ENCODE measurements at regions not wholly inside any gene's neighbourhood (a gene's known extent, or its start where the extent isn't known, plus 50 kb on each side); places are given as distances from the start of the nearest gene placed in this dataset.

DNA sequence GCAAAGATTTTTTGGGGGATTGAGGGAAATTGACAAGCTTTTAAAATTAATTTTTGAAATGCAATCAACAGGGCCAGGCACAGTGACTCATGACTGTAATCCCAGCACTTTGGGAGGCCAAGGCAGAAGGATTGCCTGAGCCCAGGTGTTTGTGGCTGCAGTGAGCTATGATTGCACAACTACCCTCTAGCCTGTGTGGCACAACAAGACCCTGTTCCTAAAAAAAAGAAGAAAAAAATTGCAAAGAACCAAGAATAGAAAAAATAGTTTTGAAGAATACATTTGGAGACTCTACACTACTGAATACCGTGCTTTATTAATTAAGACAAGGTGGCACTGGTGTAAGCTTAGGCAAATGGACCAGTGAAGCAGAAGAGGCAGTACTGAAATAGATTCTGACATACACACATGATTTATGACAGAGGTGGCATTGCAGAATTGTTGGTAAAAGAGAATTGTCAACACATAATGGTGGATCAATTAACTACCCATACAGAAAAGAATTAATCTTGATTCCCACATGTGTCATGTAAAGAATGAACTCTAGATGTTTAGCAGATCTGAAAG is 443.3 kb upstream of the ATP11B start:
- no peak for DNase-seq

DNA sequence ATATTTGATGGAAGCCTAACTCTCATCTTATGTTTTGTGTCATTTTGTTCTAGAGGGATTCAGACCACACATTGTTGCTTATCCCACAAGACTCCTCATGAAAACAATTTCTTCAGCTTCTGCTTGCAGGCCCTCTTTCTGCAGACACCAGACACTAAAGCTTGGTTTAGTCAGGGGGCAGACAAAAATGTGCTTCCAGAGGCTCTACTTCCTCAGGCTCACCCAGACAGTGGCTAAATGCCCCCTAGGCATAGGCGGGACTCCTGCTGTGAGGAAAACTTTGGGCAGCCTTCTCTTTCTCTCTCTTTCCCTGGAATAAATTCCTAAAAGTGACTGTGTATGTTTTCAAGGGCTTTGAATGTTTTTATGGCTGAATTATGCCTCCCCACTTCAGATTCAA is 435.4 kb upstream of the ATP11B start:
- DNase-seq: no peak

DNA sequence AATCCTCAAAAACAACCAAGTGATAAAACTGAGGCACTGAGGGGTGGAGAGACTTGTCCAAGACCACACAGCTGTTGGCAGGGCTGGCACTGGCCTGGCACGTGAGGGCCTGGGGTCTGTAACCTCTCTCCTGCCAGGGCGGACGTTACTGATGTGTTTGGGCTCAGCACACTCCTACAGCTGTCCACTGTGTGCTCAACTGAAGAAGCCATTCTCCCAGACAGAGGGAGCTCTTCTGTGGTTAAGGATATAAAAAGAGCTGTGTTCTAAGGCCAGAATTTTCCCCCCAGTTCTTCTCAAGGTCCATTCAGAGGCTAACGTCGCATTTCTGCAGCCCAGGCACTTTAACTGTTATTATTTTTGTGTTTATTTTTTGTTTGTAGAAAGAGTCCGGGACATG is 429.0 kb upstream of the ATP11B start:
- no peak for DNase-seq

DNA sequence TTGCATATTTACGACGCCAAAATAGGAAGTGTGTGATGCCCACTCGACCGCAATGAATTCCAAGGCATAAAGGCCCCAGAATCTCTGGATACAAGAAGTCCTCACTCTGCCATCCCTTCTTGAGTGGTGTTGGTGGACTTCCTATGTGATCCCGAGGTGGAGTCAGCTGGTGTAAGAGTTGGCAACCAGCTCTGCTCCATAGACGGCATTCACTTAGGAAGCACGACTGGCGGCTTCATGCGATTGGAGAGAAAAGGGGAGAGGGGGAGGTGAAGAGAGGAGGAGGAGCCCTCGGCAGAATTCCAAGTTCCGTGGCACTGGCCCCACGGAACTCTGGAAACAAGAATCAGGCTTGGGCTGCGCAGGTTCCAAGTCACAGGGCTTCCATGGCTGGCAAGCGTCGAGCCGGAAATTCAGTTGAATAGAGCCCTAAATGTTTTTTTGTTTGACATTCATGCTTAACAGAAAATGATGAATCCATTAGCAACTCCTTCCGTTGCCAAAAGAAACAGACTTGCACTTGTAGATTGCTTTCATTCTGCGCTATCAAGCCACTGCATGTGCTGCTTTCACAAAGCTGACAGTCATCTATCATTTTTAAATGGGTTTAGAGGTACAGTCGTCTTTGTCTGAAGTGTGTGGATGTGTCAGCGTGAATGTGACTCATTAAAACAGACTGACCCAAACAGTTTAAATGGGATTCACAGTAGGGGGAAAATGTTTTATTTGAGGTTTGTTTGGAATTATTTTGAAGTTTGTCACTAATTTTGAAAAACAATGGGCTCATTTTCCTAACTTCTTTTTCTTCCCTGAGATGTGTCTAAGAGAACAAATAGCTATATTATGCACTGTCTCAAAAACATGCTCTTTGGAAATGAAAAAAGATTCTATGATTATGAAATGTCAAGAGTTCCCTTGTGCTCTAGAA is 428.3 kb upstream of the ATP11B start:
- DNase-seq: no peak

DNA sequence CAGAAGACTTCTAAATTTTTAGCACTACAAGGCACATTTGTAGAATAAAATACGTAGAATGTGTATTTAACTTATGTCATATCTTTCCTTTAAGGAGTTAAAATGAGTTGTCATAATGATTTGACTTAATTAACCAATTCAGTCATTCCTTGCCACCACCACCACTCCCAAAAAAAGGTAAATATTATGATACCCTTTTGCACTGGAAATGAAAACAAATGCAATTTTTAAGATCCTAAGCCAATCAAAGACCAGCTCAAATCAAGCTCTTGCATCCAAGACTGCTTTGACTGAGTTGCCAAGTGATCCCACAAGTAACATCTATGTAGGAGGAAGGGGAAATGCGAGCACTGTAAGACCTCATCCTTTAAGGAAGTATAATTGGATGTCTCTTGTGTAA is 426.6 kb upstream of the ATP11B start:
- DNase-seq: no peak

DNA sequence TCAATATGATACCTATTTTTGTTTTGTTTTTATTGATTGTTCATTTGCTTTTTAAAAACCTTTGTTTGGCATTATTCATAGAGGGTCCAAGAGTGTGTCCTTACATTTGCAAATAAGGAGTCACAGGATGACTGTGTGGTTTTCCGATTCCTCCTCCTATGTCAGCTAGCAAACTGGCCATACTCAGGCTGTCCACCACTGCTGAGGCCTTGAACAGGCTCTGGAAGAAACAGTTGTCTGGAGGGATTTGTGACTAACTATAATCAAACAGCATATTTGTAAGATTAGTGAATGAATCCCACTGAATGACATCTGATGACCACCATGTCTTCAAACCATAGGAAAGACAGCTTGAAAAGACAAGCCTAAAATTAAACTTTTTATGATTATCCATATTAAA is 423.4 kb upstream of the ATP11B start:
- DNase-seq: no peak

DNA sequence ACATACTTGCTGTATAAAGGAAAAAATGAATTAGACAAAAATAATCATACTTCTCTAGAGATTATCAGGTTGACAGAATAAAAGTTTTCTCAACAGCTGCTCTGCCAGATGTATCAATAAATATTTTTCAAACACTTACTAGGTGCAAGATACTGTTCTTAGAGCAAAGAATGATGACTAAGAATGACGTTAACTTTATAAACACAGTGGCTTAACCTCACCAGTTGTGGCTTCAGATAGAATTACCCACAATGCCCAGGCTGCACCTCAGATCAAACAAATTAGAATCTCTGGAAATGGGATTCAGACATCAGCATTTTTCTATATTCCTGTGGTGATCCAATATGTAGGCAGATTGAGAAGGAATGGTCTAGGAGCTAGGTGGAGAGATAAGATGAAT is 422.4 kb upstream of the ATP11B start:
- no peak for DNase-seq

DNA sequence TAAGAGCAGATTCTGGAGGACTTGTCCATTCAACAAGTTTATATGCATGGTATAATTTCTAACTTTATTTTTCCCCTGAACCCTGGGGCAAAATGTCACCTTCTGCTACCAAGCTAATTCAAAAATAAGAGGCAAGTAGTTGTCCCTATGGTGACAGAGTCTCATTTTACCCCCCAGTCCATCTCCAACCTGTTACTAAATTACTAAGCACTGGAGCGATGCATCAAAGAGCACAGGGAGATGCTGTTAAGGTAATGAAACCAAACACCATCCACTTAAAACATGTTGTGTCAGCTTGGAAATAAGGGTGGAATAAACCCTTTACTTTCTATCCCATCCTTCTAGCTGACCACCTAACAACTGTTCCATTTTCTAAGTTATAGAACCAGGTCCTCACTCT is 417.4 kb upstream of the ATP11B start:
- peak; percentile 50 for DNase-seq

DNA sequence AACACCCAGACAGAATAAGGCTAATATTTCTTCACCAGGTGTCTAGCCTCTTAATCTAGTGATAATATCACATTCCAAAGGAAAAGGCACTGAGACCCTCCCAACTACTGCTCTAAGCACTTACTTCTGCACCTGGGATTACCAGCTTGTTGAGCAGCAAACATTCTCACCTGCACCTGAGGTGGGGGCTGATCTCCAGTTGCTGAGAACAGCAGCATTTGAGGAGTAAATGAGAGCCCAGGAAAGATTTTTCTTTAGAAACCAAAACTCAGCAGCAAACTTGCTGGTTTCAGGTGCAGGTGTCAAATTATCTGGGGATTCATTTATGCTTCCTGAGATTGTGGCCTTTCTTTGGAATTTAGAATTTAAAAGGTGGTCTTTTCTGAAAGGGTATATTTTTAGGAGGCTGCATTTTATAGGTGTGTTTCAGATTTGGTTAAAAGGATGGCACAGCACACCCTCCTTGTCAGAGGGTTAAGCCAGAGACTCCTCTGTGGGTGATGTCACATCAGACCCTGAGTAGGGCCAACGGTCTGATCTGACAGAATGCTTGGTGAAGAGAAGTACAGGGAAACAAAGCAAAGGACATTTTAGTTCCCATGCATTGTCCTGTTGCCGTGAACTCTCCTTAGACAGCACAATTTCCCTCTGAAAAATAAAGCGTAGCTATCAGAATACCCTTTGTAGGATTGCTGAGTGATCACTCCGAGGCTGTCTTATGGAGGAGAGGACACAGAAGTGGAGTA is 411.0 kb upstream of the ATP11B start:
- no peak for DNase-seq

DNA sequence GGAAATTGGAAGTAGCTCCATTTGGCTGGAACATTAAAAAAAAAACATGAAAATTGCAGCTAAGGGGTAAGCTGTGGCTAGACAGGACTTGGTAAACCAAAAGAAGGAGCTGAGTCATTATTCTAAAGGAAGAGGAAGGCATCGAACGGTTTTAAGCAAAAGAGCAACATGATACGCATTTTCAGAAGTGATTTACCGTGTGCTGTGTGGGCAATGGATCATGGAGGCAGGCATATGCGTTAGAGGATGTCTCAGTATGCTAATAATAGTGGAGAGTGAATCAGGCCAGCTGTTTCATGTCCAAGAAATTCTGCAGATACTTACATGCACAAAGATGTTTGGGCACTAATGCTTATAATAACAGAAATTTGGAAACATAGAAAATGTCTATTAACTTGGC is 409.1 kb upstream of the ATP11B start:
- DNase-seq: no peak

DNA sequence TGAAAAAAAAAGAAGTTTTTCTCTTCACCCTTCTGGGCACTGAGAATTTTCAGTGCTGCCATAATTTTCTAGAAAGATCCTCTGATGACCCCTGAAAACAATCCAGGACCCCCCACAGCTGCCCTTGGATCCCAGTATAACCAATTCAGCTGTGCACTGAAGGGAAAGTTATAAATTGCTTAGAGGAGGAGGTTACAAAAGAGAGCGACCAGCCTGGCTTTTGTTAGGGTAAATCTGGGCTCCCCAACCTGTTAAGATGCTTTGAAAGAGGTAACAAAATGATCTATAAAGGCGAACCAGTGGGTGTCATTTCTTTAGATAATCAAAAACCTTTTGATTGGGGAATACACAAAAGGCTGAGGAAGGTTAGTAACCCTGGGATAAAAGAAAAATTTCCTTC is 407.9 kb upstream of the ATP11B start:
- DNase-seq: no peak

DNA sequence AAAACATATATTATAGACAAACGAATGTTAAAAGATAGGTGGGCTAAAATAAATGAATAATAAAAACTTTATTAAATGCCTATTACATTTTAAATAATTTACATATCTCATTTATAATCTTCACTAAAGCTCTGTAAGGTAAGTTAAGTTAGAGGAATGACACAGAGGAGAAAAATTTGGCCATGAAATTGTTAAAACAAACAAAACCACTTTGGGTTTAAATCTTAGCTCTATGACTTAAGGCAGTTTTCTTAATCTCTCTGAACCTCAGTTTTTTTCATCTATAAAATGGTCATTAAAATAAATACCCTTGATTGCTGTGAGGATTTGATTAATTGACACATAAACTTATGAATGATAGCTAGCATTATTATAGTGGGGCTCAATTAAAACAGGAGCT is 404.8 kb upstream of the ATP11B start:
- no peak for DNase-seq

DNA sequence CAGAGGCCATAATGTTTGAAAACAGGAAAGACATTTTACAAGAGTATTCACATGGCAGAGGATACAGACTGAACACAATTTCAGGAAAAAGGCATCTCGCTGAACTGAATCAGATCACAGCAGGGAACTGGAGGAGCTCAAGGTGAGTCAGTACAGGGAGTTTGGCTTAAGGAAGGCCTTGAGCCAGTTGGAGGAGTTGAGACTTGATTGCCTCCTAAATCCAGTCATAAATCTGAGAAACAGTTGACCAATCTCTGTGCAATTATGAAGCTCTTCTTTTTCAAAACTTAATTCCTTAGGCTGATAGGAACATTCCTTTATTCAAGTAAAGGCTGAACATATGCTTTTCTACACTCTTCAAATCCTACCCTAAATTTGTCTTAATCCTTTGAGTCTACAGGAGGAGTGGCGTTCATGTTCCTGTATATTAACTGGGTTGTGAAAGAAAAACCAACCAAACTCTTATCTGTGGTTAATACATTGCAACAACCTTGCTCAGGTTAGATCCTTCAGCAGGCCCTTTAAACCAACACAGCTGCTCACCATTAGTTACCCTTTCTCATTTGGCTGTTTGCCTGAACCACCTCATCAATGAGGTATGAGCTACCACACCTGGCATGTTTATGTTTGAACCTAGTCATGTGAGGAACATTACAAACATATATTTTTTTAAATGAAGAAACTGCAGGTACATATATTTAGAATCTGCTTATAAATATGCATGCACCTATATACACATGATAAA is 404.1 kb upstream of the ATP11B start:
- DNase-seq: no peak

DNA sequence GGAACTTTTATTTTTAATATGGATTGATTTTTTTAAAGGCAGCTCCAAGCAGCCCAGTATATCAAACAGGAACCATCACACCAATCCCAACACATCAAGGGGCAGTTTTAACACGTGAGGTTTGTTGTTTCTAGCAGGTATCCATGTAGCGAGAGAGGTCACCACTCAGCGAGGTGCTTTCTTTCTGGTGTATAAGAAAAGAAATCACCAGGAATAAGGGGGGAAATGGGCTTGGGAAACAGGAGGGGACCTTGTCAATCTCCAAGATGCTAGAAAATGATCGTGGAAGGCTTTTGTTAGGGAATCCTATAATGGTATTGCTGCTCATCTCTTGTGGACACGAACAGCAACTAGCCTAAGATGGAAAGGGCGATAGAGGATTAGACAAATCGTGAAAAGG is 402.9 kb upstream of the ATP11B start:
- no peak for DNase-seq

DNA sequence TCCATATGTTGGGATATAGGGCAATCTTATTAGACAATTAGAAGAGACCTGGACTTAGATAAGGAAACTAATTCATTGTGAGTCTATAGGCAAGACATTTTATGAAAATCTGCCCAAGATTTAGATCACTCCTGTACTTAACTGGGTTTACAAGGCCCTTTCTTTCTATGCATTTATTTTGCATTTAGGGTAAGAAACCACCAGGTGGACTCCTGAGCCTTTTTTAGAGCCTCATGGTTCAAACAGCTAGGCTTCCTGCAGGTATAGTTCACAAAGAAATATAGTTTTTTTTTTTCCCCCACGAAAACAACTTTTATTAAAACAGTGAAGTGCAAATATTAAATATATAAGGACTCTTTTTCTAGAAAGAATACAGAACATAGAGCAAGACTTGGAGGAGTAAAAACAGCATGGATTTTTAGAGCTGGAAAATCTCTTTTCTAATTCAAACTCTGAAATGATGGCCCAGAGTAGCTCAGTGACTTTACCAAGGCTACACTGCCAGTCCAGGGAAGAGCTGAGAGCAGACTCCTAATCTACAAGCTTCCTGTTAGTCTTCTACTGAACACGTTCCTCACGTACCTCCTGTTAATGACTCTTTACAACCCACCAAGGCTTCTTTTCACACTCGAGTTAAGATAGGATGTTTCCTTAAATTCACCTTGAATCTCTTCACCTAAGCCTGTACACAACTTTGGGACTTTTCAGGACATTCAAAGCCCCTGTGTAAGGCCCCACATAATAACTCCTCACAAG is 400.9 kb upstream of the ATP11B start:
- no peak for DNase-seq

DNA sequence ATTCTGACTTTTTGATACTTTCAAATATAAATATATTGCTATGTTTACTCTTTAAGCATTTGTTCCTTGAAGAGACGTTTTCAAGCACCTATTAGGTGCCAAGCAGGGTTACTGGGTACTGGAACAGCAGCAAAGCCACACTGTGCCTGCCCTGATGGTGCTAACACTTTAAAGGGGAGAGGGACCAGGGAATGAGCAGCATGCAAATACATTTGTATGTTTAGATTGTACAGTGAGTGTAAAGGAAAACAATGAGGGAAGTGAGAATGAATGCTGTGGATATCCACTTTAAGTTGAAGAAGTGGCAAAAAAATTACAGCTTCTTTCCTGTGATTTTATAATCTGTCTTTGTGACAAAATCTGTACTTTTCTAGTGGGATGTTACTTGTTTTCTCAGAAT is 400.2 kb upstream of the ATP11B start:
- DNase-seq: no peak

DNA sequence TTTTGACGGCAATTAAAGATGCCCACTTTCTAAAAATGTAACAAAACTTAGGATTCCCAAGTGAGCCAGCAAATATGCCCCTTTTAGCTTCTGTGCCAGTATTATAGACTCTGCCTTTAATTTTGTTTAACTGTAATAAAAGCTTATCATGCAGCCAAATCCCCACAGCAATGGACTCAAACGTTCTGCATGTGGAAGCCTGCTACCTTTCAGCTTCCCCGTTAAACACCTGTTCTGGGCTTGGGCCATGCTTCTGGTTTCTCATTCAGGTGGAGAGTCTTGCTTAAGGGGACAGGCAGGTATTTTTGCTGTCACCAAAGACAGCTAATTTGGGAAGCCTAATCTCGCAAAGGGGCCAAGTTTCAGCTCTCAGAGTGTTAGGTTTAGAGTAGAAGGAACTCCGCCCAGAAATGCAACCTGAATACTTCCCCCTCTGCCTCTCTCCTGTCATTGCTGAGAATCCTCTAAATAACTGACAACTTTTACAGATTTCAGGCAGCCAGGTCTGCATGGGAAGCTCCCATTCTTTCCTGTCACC is 399.4 kb upstream of the ATP11B start:
- DNase-seq: no peak

DNA sequence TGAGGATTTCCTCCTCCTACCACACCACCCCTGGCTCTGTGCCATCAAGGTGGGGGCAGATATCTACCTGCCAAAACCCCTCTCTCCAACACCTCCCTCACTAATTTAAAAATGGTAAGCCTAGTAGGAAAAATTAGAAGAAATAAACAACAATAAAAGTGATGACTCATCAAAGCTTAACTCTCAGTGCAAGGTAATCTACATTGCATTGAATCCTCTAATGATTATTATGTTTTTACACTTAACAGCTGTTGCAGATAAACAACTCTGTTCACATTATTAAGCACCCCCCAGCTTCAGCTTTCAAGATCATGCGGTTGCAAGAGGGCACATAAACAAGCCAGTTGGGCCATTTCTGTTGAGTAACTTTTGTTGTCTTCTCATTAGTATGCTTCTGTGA is 396.1 kb upstream of the ATP11B start:
- no peak for DNase-seq

DNA sequence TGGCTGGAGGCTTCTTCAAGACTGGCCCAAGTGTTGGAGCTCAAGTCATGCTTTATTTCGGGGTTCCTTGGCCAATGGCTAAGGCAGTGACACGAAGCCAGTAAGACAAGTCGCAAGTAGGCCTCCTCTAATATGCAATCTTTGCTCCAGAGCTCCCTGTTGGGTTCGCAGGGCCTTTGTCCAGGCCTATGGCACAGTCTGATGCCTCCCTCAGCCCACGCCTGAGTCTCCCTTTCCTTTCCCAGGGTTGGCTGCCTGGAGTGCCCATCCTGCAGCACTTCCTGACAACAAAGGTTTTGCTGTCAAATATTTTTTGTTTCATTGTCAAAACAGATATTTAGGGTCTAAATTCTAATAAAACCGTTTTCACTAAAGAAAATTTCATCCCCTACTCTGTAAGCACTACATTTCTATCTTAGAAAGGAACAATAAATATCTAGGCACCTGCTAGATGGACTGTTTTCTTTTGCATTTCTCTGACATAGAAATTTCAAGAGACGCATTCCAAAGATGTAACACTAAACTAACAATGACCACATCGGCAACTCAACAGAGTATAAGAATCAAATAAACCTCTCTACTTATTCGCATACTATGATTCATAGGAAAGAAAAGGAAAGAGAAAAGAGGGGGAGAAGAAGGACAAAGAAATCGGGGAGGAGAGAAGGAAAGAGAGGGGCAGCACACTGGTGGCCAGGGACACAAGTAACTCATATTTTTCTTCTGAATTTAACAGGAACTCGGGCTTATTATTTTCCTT is 393.1 kb upstream of the ATP11B start:
- no peak for DNase-seq

DNA sequence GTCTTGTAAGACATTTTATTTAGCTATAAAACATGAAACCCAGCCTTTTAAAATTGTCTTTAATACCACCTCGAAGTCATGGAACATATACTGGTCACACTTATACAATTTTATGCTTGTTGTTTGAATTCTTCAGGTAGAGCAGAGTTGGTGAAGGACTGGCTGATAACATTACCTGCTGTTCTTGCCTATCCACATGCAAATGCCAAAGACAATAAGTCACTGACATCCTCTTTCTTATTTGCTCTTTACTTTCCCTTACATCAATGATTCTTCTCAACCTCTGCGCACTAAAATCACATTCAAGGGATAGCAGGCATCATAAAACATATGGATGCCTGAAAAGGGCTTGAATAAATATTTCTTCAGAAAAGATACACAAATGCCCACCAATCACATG is 392.5 kb upstream of the ATP11B start:
- no peak for DNase-seq

DNA sequence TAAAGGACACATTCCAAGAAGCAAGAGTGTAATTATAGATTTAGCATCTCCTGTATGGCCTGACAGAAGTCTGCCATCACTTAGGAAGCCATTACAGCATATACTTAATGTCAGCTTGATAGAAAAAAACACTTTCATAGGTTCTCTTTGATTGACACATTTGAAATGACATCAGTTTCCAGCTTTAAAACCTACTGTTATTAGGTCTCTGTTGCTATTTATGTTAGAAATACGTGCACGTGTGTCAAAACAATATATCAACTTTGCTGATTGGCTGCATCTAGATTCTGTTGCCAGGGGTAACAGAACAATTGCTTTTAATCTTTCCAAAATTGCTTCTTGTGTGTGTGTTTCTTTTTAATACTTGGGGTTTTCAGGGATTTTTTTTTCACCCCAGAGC is 389.3 kb upstream of the ATP11B start:
- DNase-seq: no peak
